Fibroblast of skin of right biceps (primary cell): ENCODE measurements at regions not wholly inside any gene's neighbourhood (a gene's known extent, or its start where the extent isn't known, plus 50 kb on each side); places are given as distances from the start of the nearest gene placed in this dataset.
"Not testable (repeated sequence)": the region's sequence is repeated elsewhere in the genome, so short reads cannot be mapped to it uniquely, and the experiment has no call there.

ENCODE experiments used
- DNase-seq: peaks from one replicate; pipeline ENCODE4 v3.0.0-alpha.2; 2013

- DNase-seq: no peak
Measured at GRCh38 chr1:79781261-79781660, 774.7 kb upstream of the ADGRL4 start.

GRCh38 chr1:79777481-79778219 is 771.1 kb upstream of the ADGRL4 start:
- DNase-seq: peak; percentile 26

- no peak for DNase-seq
Measured at GRCh38 chr1:79775402-79775801, 768.9 kb upstream of the ADGRL4 start.

DNA sequence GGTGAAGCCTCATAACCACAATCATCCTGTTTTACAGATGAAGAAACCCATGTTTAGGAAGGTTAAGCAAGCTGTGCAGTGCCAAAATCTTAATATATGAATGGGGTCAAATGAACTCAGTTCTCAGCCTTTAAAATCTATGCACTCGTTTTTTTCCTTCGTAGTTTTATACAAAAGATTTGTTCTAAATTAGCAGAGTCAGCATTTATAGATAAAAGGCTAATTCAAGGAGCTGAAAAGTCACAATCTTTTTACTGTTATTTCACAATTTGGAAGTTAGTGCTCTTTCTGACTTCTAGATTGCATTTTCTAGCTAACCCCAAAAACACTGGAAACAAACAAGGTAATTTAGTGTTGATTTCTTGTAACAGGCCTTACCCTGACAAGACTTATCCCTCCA is 766.9 kb upstream of the ADGRL4 start:
- DNase-seq: no peak

DNA sequence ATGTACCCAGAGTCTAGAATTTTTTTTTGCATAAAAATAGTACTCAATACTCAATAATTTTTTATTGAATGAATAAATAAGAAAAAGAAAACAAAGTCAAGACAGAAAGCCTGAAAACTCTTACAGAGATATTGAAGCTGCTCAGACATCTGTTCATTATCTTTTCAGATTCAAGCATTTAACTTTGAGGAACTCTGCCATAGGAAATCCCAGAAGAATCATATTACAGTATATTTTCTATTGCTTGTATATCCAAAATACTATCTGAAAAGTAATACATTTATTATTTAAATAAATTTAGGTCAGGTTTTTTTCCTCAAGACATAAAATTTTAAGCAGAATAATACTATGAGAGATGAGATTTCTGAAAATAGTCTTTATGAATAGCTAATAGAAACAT is 755.9 kb upstream of the ADGRL4 start:
- no peak for DNase-seq

DNA sequence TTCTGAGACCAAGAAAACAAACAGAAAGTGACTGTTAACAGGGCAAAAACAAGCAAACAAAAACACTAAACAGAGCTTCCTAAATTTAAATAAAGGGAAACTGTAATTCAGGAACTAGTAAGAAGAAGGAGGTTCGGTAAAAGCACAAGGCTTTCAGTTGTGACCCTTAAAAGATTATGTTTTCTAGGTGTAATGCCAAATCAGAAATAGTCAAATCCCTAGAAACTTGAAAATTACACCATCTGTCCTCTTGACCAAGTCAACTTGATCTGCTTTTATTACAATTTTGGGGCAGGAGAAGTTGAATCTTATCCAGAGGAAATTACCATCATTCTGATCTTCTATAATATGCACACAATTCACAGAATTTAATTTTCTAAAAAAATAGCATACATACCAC is 754.0 kb upstream of the ADGRL4 start:
- no peak for DNase-seq

- DNase-seq: no peak
Measured at GRCh38 chr1:79749607-79750006, 743.1 kb upstream of the ADGRL4 start.

GRCh38 chr1:79745929-79746328 is 739.4 kb upstream of the ADGRL4 start:
- no peak for DNase-seq

- no peak for DNase-seq
Measured at GRCh38 chr1:79744746-79745145, 738.2 kb upstream of the ADGRL4 start.

DNA sequence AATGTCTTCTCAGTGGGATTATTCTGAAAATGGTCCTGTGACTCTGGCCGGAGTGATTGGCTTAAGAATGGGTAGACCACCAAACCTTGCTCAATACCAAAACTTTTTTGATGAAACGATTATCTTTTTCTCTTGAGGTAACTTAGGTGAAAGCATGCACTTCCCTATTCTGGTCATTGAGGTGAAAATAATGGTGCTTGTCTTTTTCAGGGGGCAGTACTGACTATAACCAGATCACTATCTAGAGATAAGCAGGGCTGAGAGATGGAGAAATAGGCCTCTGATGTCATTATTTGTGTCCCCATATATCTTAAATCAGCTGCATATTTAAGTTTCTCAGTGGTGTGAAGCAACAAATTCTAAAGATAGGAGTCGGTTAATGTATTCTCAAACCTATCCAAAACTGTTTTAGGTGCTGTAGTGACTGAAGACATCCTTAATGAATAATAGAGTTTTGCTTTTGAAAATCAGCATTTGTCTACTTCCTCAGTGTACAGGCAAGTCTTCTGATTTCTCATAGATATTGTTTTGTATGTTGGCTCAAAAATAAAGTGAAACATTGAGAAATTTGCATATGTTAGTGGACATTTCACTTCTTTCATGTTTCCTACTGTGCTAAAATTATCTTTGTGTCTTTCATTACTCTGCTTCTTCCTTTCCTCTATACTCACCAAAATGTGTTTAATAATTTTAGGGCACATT is 735.3 kb upstream of the ADGRL4 start:
- no peak for DNase-seq

DNA sequence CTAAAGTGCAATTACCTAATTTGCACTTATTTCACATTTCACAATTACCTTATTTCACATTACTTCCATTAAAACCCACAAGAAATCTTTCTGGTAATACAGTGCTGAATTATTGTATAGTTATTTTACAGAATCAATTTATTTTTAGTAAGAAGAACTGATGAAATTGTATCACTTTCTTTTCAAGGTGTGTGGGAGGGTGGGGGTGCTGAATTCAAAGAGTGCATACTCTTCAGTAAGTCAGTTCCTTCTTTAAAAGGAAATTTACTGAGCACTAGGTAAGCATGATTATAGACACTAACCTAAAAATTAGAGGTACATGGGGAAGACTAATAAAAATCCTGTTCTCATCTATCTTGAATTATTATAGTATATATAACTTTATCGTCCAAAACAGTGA is 731.6 kb upstream of the ADGRL4 start:
- no peak for DNase-seq

DNA sequence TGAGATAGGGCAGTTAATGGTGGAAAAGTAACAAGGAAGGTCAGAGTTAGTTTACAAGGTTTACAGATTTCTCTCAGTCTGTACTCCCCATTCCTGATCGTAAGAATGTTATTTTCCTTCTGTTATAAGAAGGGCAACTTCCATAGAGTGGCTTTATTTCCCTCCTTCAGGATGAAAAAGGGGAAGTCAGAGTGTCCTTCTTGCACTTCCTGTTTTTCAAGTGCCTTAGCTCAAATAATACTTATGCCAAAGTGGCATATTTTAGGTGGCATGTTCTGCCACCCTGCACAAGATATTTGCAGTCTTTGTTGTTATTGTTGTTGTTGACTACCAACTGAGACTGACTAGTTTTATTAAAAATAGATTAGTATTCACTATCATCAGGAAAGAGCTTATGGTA is 730.7 kb upstream of the ADGRL4 start:
- no peak for DNase-seq

GRCh38 chr1:79732950-79733349 is 726.4 kb upstream of the ADGRL4 start:
- DNase-seq: no peak

DNA sequence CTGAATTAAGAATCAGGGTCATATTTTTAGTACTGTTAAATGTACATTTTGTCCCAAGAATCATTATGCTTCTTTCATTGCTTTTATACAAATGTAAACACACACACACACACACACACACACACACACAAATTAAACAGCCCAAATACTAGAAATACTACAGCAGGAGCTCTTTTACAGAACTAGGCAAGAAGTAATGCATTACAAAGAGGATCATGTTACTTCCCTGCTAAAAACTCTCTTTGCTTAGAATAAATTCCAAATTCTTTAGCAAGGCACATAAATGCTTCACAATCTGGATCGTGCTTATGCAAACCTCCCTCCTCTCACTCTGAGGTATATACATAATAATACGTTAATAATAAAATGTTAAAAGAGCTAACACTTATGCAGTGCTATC is 720.4 kb upstream of the ADGRL4 start:
- DNase-seq: no peak

GRCh38 chr1:79726321-79726720 is 719.8 kb upstream of the ADGRL4 start:
- no peak for DNase-seq

DNA sequence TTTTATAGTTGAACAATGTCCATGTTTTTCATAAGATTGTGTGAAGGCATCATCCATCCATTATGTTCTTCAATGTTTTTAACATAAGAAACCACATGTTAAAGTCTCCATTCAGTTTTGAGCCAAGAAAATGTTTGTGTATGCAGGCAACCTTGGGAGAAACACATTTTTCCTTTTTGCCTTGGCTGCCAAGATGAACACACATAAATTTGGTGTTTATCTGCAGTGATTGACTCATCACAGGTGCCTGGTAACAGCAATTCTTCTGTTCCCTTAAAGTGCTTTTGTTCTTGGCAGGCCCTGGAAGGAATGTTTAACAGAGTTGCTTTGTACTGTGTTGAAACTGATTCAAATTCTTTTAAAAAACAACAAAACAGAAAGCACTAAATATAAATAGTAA is 709.9 kb upstream of the ADGRL4 start:
- peak; percentile 41 for DNase-seq

DNA sequence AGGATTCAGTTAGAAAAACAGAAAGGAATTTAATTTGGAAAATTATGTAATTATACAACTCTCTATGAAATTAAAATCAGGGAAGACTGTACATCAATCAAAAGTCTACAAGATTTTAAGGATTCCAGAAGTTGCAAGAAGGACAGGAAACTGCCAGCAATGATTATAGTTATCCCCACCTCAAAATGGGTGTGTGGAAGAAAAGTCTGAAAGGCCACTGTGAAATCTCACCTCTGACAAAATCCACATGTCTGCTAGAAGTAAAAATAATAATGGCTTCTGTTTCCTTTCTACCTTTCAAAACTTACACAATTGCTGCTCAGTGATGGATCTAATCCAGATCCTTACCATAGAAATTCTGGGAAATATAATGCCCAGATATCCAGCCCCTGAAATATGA is 708.1 kb upstream of the ADGRL4 start:
- no peak for DNase-seq

DNA sequence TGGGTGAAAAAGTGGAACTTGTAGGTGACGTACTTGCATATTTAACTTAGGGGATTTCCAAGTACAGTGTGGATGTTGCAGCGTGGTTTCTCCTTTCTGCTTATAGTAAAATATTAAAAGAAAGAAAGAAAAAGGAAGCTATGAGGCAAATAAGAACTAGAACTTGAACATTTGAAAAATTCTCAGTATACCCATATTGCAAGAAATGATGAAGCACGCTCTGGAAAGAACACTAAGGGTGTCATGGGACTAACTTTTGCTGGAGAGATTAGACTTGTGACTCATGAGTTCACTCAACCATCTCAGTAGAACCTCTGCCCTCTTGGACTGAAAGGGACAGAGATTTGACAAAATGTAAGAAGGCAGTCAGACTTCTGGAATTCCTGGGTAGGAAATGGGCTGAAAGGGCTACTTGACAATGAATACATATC is 704.5 kb upstream of the ADGRL4 start:
- peak; percentile 31 for DNase-seq

- DNase-seq: no peak
Measured at GRCh38 chr1:79708646-79709265, 702.2 kb upstream of the ADGRL4 start.

DNA sequence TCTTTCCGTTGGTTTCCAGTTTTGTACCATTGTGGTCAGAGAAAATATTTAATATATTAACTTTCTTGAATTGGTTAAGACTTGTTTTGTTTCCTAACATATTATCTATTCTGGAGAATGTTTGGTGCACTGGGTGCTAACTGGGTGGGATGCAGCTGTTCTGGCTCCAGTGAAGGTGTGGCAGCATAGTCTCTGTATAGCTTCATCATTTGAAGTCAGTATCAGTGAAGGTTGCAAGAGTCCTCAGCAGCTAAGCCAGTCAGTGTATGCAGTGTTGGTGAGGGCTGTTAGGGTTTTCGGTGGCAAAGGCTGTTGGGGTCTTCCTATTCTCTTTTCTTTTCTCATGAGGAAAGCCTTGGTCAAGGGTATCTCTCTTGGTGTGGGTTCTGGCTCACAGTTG is 698.7 kb upstream of the ADGRL4 start:
- DNase-seq: no peak

- DNase-seq: no peak
Measured at GRCh38 chr1:79704067-79704466, 697.5 kb upstream of the ADGRL4 start.

- DNase-seq: not testable (repeated sequence)
Measured at GRCh38 chr1:79702336-79702999, 695.9 kb upstream of the ADGRL4 start.

DNA sequence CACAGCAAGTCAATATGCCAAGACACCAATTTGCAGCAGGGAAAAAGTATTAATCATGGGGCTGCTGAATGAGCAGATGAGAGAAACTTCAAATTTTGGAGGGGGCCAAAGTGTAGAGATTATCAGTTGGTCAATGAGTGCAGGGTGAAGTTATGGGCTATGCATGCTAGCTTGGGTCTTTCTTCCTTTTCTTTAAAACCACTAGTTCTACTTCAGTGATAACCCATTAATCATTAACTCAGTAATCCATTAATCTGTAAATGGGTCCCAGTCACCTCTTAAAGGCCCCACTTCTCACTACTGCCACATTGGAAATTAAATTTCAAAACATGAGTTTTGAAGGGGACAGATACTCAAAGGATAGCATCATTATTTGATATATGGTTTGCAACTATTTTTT is 688.6 kb upstream of the ADGRL4 start:
- DNase-seq: no peak

DNA sequence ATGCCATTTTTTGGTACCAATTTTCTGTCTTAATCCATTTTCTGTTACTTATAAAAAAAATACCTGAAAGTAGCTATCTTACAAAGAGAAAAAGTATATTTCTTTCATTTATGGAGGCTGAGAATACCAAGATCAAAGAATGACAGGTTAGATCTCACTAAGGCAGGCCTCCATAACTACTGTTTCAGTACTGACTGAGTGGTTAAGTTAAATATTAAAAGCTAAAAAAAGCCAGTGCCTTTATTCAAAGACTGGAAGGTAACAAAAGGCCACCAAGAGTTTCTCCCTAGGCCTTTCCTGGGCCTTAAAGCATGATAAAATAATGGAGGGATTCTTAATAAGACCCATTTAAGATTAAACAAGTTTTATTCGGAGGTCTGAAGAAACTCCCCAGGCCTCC is 687.7 kb upstream of the ADGRL4 start:
- no peak for DNase-seq
